HG02981 (cell line): ENCODE measurements at regions not wholly inside any gene's neighbourhood (a gene's known extent, or its start where the extent isn't known, plus 50 kb on each side); places are given as distances from the start of the nearest gene placed in this dataset.

ENCODE experiments used
- ATAC-seq: cut with Tn5 transposase; IDR thresholded peaks from one replicate; pipeline ENCODE4 v1.9.1; 2021; ENCODE audit warnings: mild to moderate bottlenecking, moderate library complexity; ENCODE audit not compliant: unreplicated experiment

DNA sequence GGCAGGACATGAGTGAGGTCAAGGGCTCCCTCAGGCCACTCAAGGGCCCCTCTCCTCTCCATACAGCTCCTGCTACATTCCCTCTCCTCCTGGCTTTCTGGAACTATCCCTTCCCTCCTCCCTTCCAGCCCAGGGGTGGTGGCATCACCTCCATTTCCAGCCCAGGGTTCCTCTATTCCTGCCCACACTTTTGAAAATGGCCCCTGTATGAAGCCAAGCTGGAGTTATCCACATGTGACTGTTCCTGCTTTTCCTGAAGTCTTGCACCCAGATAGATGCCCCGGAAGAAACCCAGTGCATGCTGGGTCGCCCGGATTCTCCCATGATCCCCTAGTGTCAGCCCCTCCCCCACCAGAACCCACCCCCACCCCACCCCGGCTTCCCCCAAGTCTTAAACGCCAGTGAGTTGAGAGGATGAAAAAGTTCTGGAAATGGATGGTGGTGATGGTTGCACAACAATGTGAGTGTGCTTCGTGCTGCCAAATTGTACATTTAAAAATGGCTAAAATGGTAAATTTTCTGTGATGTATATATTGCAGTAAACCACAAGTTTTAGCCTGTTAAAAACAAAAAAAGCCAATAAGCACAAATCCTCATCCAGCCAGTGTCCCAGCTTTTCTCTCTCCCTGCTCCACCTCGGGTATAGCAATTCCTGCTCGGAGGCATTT lies 136.9 kb downstream of the SCARB1 start:
- no peak for ATAC-seq

- no peak for ATAC-seq
These were observed 137.9 kb downstream of the SCARB1 start for GRCh38 chr12:124725597-124726237.

DNA sequence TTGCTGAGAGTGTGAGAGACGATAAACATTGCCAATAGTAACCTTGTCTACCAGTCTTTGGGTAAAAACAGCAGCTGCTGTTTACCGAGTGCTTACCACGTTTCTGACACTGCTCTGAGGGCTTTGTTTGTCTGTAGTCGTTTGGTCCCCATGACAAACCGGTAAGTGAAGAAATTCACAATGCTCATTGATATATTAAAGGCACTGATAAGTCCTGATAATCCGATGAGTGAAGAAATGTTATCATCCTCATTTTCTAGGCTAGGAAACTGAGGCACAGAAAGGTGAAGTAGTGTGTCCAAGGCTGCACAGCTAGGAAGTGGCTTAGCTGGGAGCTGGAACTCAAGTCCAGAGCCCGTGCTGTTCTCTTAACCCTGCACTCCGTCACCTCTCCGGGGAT lies 138.6 kb downstream of the SCARB1 start:
- ATAC-seq: no peak

GRCh38 chr12:124722878-124723277 lies 140.8 kb downstream of the SCARB1 start:
- ATAC-seq: no peak

GRCh38 chr12:124721501-124722162 lies 142.0 kb downstream of the SCARB1 start:
- ATAC-seq: no peak

DNA sequence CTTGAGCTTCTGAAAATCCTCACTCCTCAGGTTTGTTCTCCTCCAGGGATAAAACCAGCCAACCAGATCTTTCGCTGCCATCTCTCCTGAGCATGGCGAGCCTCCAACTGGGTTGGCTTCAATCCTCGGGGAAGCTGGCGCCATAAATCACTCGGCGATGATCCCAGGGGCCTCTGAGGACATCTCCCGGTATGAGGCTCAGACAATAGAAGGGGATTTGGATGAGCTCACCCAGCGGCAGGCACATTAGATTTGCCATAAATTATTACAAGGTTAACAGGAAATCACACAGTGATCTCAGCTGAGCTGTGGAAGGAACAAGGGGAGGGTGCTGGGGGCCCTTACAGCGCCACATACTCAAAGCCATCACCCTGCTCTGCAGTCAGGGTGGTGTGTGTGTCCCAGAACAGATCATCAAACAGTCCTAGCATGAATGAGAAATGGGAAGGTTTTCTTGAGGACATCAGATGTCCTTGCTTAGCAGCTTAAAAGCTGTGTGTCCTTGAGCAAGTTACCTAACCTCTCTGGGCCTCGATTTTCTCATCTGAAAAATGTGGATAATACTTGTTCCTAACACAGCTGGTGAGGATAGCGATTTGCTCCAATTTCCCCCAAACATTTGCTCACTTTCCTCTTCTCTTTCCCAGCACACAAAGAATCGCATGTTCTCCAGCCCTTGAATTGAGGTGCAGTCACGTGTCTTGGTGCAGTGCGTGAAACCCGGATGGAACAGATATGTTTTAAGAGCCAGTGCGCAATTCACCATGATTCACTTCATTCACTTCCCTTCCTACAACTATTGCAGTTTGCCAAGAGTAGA lies 142.8 kb downstream of the SCARB1 start:
- no peak for ATAC-seq

DNA sequence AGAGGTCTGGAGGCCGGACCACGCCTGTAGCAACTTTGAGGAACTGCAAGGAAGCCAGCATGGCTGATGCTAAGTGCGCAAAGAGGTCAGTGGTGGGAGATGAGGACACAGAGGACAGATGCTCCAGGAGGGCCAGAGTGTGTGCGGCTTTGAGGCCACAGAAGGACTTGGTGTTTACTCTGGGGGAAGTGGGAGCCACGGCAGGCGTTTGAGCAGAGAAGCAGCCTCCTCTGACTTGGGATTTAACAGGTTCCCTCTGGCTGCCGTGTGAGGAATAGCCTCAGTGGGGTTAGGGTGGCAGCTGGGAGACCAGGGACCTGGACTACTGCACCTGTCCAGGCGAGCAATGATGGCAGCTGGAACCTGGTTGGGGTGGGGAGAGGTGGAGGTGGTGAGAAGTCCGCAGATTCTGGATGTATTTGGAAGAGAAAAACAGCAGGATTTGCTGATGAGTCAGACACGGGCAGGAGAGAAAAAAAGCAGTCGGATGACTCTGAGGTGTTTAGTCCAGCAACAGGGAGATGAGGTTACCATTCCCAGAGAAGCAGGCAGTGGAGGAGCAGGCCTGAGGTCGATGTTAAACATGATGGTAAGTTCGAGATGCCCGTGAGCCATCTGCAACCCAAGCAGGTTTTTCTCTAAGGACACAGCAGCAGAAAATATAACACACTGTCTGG lies 143.5 kb downstream of the SCARB1 start:
- ATAC-seq: no peak

GRCh38 chr12:124719231-124719630 lies 144.4 kb downstream of the SCARB1 start:
- no peak for ATAC-seq

DNA sequence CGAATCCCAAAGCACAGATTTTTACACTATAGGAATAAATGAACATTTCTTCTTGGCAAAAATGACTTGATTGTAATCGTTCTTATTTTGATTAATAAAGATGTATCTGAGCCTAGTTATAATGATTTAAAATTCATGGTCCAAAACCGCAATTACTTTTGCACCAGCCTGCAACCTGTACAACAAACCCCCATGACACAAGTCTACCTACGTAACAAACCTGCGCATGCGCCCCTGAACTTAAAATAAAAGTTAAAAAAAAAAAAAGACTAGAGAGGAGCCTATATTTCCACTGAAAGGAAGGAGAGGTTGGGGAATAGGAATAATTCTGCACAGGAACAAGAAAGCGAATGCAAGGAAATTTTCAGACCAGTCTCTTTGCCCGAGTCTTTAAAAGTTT lies 145.2 kb downstream of the SCARB1 start:
- no peak for ATAC-seq

GRCh38 chr12:124718036-124718435 lies 145.6 kb downstream of the SCARB1 start:
- ATAC-seq: no peak

DNA sequence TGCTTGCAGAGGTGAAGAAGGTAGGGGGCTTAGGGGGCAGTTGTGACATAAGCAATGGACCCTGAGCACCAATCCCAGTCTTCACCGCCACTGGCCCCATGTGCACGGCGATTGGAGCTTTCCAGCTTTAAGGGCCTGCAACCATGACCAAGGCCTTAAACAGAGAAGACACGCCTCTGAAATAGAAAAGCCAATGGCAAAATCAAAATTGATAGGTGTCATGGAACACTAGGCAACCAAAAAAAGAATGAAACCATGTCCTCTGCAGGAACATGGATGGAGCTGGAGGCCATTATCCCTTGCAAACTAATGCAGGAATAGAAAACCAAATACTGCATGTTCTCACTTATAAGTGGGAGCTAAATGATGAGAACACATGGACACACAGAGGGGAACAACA lies 146.3 kb downstream of the SCARB1 start:
- no peak for ATAC-seq

DNA sequence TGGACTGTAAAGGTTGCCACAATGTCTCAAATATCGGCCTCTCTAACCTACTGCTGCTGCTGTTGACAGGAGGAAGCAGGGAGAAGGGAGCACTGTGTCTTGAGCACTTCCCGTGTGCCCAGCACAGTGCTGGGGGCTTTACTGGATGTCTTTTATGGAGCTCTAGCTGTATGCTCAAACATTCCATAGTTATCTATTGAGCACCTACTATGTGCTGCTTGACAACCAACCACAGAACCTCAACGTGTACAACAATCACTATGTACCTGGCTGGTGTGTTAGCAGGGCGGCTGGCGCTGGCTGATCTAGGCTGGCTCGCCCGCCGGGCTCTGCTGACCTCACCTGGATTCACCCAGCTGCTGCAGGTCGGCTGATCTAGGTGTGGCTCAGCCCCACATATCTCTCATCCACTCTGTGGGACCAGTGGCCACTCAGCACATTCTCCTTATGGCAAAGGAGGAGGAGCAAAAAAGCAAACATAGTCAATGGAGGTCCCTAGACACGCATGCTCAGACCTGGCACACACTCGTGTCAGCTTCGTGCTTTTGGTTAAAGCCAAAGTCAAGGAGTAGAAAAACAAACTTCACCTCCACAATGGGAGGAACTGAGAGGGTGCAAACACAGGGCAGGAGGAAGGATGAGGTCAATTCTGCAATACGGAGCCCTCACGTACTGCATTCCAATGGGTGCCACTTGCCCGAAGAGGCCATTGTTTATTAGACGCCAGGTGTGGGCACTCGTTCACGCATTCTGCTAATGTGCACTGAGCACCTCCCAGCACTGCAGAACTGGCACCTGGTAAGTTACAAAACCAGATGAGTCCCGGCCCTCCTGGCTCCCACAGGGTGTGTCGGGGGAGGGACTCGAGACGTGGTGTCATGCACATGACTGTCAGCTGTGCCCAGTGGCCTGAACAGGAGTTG lies 147.2 kb downstream of the SCARB1 start:
- ATAC-seq: no peak

DNA sequence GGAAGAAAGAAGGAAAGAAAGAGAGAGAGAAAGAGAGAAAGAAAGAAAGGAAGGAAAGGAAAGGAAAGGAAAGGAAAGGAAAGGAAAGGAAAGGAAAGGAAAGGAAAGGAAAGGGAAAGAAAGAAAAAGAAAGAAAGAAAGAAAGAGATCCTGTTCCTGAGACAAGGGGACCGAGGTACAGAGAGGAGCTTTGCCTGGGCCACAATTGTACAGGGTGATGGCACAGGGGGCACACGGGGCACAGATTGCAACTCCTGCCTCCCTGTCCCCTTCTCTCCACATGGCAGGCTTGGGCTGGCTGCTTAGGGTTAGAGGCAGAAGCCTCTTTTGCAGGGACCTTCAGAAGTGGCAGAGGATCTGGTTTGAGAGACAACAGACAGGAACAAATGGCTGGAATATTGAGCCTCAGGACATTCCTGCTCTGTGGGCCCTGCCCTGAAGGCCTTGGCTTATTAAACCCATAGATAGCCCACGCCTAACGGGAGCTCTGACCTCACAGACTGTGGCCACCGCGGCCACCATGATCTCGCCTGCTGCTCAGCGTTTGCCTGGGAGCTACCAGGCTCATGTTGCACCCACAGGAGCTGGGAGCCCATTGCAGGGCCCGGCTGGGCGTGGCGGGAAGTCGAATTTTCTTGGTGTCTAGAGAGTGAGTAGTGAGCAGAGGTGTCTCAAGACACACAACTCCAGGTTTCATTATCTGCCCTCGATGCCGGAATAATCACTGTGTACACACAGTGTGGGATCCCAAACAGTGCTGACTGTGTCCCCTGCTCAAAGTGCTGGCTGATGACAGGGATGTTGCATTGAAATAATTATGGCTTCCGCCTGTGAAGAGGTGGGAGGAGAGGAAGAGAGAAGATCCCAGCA lies 147.9 kb upstream of the NCOR2 start:
- no peak for ATAC-seq

DNA sequence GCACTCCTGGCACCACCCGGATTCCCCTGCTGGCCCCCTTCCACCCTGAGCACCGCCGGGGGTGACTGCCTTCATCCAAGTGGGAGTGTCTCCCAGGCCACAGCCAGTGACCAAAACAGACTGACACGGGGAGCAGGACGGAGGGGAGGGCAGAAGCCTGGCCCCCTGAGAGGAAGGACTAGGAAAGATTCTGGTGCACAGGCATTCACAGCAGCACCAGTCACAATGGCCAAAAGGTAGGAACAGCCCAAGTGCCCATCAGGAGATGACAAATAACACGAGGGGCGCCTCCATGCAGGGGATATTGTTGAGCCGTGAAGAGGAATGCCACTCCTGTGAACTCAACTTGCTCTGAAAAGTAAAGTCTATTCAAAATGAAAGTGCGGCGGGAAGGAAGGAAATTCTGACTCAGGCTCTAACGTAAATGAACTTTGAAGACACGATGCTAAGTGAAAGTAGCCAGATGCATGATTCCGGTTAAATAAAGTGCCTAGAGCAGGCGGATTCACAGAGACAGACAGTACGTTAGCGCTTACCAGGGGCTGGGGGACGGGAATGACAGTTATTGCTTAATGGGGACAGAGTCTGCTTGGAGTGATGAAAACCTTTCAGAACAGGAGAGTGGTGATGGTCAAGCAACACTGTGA lies 146.1 kb upstream of the NCOR2 start:
- ATAC-seq: peak; percentile 75

DNA sequence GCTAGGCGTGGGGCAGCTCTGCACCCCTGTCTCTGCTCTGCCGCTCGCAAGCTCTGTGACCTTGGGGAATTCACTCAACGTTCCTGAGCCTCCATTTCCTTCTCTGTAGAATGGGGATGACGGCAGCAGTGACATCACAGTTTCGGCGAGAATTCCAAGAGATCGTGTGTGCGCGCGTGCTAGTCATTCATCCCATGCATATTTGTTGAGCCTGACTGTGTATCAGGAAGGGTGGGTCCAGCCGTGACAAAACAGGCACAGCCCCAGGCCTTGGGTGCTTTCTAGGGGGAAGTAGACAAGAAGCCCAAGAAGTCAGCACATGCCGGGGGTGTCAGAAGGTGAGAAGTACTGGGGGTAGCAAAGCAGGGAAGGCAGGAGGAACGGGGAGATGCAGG lies 145.6 kb upstream of the NCOR2 start:
- peak; percentile 15 for ATAC-seq

- ATAC-seq: no peak
These were observed 143.9 kb upstream of the NCOR2 start for GRCh38 chr12:124711344-124711743.

- no peak for ATAC-seq
These were observed 142.6 kb upstream of the NCOR2 start for GRCh38 chr12:124709722-124710687.
